Mesendoderm (in vitro differentiated cells): ENCODE measurements at regions not wholly inside any gene's neighbourhood (a gene's known extent, or its start where the extent isn't known, plus 50 kb on each side); places are given as distances from the start of the nearest gene placed in this dataset.
A peak's percentile ranks its signal among the peaks of the same experiment; 100 is the strongest.
"Not testable (repeated sequence)": the region's sequence is repeated elsewhere in the genome, so short reads cannot be mapped to it uniquely, and the experiment has no call there.

Experiments
- DNase-seq: peaks from one replicate; pipeline ENCODE4 v3.0.0; 2013
- H2AK5ac ChIP-seq: 2 replicates; pipeline ENCODE4 v1.6.1; 2013; ENCODE audit warnings: low read length, inconsistent platforms
- H2BK120ac ChIP-seq: 2 replicates; pipeline ENCODE4 v1.6.1; 2013; ENCODE audit warnings: low read depth, mild to moderate bottlenecking, low read length, moderate library complexity, mixed read lengths
- H2BK15ac ChIP-seq: replicated peaks from 2 replicates; pipeline ENCODE4 v1.6.1; 2013; ENCODE audit warnings: low read depth, mild to moderate bottlenecking, moderate library complexity
- H2BK5ac ChIP-seq: 2 replicates; pipeline ENCODE4 v1.6.1; 2013; ENCODE audit warnings: low read length, inconsistent platforms
- H3K18ac ChIP-seq: 2 replicates; pipeline ENCODE4 v1.6.1; 2013; ENCODE audit warnings: mild to moderate bottlenecking, low read length, mixed read lengths
- H3K23ac ChIP-seq: one replicate; pipeline ENCODE4 v1.6.1; 2013; ENCODE audit warnings: low read length
- H3K27ac ChIP-seq: 2 replicates; pipeline ENCODE4 v1.5.1; 2013; ENCODE audit warnings: low read depth, mild to moderate bottlenecking, inconsistent platforms, low read length, moderate library complexity
- H3K27me3 ChIP-seq: 2 replicates; pipeline ENCODE4 v1.6.1; 2013; ENCODE audit warnings: low read length, control low read depth, mild to moderate bottlenecking, inconsistent platforms; ENCODE audit not compliant: insufficient read depth, poor library complexity
- H3K36me3 ChIP-seq: 2 replicates; pipeline ENCODE4 v1.6.1; 2013; ENCODE audit warnings: low read length, inconsistent platforms; ENCODE audit not compliant: control insufficient read depth, insufficient read depth
- H3K4ac ChIP-seq: one replicate; pipeline ENCODE4 v1.6.1; 2013; ENCODE audit warnings: low read depth, mild to moderate bottlenecking, low read length, moderate library complexity
- H3K4me1 ChIP-seq: 2 replicates; pipeline ENCODE4 v1.6.1; 2013; ENCODE audit warnings: low read depth, low read length, inconsistent platforms; ENCODE audit not compliant: control insufficient read depth
- H3K4me2 ChIP-seq: 2 replicates; pipeline ENCODE4 v1.6.1; 2013; ENCODE audit warnings: low read length
- H3K4me3 ChIP-seq: 2 replicates; pipeline ENCODE4 v1.5.1; 2013; ENCODE audit warnings: mild to moderate bottlenecking, low read length
- H3K56ac ChIP-seq: one replicate; pipeline ENCODE4 v1.6.1; 2013; ENCODE audit warnings: low read length
- H3K79me1 ChIP-seq: 2 replicates; pipeline ENCODE4 v1.6.1; 2013; ENCODE audit warnings: low read length, inconsistent platforms
- H3K79me2 ChIP-seq: 2 replicates; pipeline ENCODE4 v1.6.1; 2013; ENCODE audit warnings: mild to moderate bottlenecking, low read length; ENCODE audit not compliant: control insufficient read depth, insufficient read depth
- H3K9ac ChIP-seq: 2 replicates; pipeline ENCODE4 v1.6.1; 2013; ENCODE audit warnings: low read length, inconsistent platforms
- H4K5ac ChIP-seq: one replicate; pipeline ENCODE4 v1.6.1; 2013; ENCODE audit warnings: low read length
- H4K8ac ChIP-seq: one replicate; pipeline ENCODE4 v1.6.1; 2013; ENCODE audit warnings: low read depth, mild to moderate bottlenecking, control low read depth, low read length, moderate library complexity
- WGBS: extraction: QIAGEN DNeasy Blood & Tissue Kit; methylation state at CpG from one replicate; pipeline ENCODE4 v1.1.7; 2013; ENCODE audit warnings: low lambda C conversion rate, missing lambda C conversion rate; ENCODE audit not compliant: insufficient coverage; ENCODE audit errors: extremely low coverage; 5-methylcytosine and 5-hydroxymethylcytosine counted together

GRCh38 chr4:69013933-69014332 is 62.3 kb upstream of the UGT2A3 start:
- not testable (repeated sequence) for H3K56ac ChIP-seq, H2BK5ac ChIP-seq, H3K23ac ChIP-seq, H2BK15ac ChIP-seq, H3K27ac ChIP-seq, H2BK120ac ChIP-seq, H3K18ac ChIP-seq, H3K9ac ChIP-seq, H4K5ac ChIP-seq, H3K4me2 ChIP-seq, H3K79me1 ChIP-seq, DNase-seq, H3K4me1 ChIP-seq, H3K79me2 ChIP-seq, H2AK5ac ChIP-seq, H3K27me3 ChIP-seq, H3K36me3 ChIP-seq, H3K4me3 ChIP-seq, H4K8ac ChIP-seq, H3K4ac ChIP-seq

- not testable (repeated sequence) for H3K4me1 ChIP-seq, DNase-seq, H2AK5ac ChIP-seq, H2BK5ac ChIP-seq, H3K4me3 ChIP-seq, H3K18ac ChIP-seq, H4K5ac ChIP-seq, H3K36me3 ChIP-seq, H2BK120ac ChIP-seq, H3K9ac ChIP-seq, H3K79me1 ChIP-seq, H2BK15ac ChIP-seq, H3K4ac ChIP-seq, H3K27me3 ChIP-seq, H4K8ac ChIP-seq, H3K23ac ChIP-seq, H3K56ac ChIP-seq, H3K4me2 ChIP-seq, H3K79me2 ChIP-seq, H3K27ac ChIP-seq
- WGBS, result no CpG with 5 or more reads among the region's 3 CpGs
Measured at GRCh38 chr4:69017986-69018385, 66.4 kb upstream of the UGT2A3 start.

DNA sequence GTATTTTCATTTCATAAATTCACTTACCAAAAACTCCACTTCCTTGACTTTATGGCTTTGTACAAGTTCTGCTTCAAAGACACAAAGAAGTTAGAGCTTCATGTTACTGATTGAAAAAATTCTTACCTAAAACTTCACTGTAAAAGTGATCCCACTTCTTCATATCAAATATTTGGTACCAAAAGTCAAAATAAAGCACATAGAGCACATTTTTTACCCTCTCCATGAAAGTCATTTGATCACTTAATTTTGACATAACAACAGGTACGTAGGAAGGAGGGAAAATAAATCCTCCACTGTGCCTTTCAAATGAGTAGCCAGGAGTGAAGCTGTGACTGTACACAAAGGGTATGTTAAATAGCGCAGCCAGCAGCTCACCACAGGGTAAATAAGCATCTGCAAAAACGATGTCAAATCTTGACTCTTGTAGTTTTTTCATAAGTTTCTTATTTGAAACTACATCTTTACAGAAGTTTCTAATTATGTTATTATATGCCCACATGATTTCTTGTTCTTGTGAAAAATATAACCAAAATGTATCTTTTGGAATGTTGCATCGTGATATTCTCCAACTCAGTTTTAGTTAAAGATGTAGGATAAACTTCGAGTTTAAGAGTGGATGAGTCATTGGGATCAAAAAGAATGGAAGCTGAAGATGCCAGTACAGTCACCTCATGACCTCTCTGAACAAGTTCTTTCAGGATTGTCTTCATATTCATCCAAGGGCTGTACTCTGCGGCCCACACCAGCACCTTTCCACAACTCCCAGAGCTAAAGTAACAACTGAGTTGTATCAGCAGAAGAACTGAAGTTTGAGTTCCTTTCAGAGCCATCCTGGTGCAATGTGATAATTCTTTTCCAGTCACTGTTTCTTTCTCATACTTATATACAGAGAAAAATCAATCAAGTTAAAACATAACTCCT is 68.2 kb upstream of the UGT2A3 start:
- not testable (repeated sequence) for H2BK5ac ChIP-seq, H2BK120ac ChIP-seq, H3K4me2 ChIP-seq, H4K5ac ChIP-seq, H3K36me3 ChIP-seq, H3K27ac ChIP-seq, H3K18ac ChIP-seq, H4K8ac ChIP-seq, H3K56ac ChIP-seq, H3K27me3 ChIP-seq, H3K4ac ChIP-seq, DNase-seq, H2AK5ac ChIP-seq, H3K79me1 ChIP-seq, H2BK15ac ChIP-seq, H3K4me3 ChIP-seq, H3K9ac ChIP-seq, H3K23ac ChIP-seq, H3K4me1 ChIP-seq, H3K79me2 ChIP-seq
- no CpG with 5 or more reads among the region's 6 CpGs for WGBS

DNA sequence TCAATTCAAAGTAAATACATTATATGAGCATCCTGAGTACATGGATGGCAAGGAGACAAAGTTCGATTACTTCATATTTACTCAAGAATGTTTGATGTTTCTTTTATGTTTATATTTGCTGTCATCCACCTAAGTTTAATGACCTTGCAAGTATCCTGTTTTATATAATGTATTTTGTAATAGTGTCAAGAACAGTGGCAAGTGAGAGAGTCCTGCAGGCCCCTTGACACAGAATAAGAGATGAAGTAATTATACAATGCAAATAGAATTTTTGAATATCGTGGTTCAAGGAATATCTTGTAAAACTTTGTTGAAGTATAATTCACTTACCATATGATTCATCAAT is 68.8 kb upstream of the UGT2A3 start:
- H3K4me1 ChIP-seq, H3K56ac ChIP-seq, H2BK120ac ChIP-seq, H3K4me3 ChIP-seq, H2BK5ac ChIP-seq, H3K27me3 ChIP-seq, H3K27ac ChIP-seq, H3K79me1 ChIP-seq, H4K5ac ChIP-seq, H2BK15ac ChIP-seq, H3K18ac ChIP-seq, H3K9ac ChIP-seq, DNase-seq, H3K4ac ChIP-seq, H4K8ac ChIP-seq, H3K79me2 ChIP-seq, H3K4me2 ChIP-seq, H3K23ac ChIP-seq, H2AK5ac ChIP-seq, H3K36me3 ChIP-seq: not testable (repeated sequence)
- WGBS, result no CpG with 5 or more reads among the region's 2 CpGs

DNA sequence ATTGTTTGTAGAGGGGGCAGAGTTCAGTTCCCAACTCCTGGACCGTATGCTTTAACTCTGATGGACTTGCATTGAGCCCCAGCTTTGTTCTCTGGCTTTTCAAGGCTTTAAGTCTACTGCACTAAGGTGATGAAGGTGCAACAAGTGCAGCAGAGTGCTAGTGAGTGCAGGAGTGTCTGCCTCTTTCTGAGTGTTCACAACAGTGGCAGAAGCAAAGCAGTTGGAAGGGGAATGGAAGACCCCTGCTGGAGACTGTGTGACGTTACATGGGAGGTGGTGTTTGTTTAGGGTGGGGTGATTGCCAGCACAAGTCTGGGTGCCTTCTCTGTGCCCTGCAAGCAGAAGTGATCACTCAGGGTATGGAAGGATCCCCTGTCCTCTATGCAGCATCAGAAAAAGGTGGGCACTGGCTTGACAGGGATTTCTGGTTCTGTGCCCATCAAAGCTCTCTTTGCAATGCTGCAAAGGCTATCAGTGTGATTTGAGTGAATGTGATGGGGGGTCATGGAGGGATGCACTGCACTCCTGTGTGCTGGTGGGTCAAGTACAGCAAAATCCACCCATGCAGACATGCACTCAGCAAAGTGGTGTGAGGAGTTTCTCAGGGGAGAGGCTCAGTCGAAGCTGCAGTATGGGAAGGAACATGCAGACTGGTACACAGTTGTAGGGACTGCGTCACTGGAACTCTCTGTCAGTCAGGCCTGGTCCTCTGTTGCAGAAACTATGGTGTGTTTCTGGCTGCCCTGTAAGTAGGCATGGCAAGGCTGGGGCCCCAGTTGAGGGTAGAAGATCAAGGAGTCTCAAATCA is 70.9 kb upstream of the UGT2B7 start:
- no peaks in the 10 kb centered on the region for H3K79me1 ChIP-seq
- no peak overlapping the region for H3K4me2 ChIP-seq
- no peak overlapping the region for H2BK5ac ChIP-seq
- H3K4me3 ChIP-seq, result no peak overlapping the region
- H2BK15ac ChIP-seq, result no peak overlapping the region
- no peak overlapping the region for H2BK120ac ChIP-seq
- H3K18ac ChIP-seq, result no peak overlapping the region
- H3K9ac ChIP-seq, result no peak overlapping the region
- no peaks in the 10 kb centered on the region for H3K4me1 ChIP-seq
- H3K23ac ChIP-seq, result no peak overlapping the region
- H3K4ac ChIP-seq, result no peak overlapping the region
- no CpG with 5 or more reads among the region's 4 CpGs for WGBS
- H3K27me3 ChIP-seq, result no peaks in the 10 kb centered on the region
- H3K79me2 ChIP-seq, result no peaks in the 10 kb centered on the region
- H4K8ac ChIP-seq, result no peak overlapping the region
- no peak overlapping the region for H2AK5ac ChIP-seq
- peak; percentile 69 for DNase-seq
- no peaks in the 10 kb centered on the region for H3K36me3 ChIP-seq
- no peak overlapping the region for H3K56ac ChIP-seq
- no peak overlapping the region for H4K5ac ChIP-seq
- no peak overlapping the region for H3K27ac ChIP-seq
